Sigmoid colon (tissue), 6 donors: ENCODE measurements at regions not wholly inside any gene's neighbourhood (a gene's known extent, or its start where the extent isn't known, plus 50 kb on each side); places are given as distances from the start of the nearest gene placed in this dataset.

Experiments
- DNase-seq: peaks from one replicate; pipeline ENCODE4 v3.0.0-alpha.2; 2019
- H3K27ac ChIP-seq, 4 donors: fragments of 200-600 bp; sonication (generic); one replicate each; pipeline ENCODE4 v1.5.1; 2016 to 2019; ENCODE audit warnings: mild to moderate bottlenecking in 1 of 4
- H3K27me3 ChIP-seq, 3 donors: fragments of 200-600 bp; sonication (generic); one replicate each; pipeline ENCODE4 v1.5.1; 2019; ENCODE audit warnings: mild to moderate bottlenecking in 1 of 3
- H3K36me3 ChIP-seq, 4 donors: fragments of 200-600 bp; sonication (generic); one replicate each; pipeline ENCODE4 v1.5.1; 2016 to 2019
- H3K4me1 ChIP-seq, 4 donors: fragments of 200-600 bp; sonication (generic); one replicate each; pipeline ENCODE4 v1.5.1; 2017 to 2019
- H3K4me3 ChIP-seq, 4 donors: fragments of 200-600 bp; sonication (generic); one replicate each; pipeline ENCODE4 v1.5.1; 2017 to 2019; ENCODE audit warnings: mild to moderate bottlenecking in 2 of 4, moderate library complexity in 1 of 4
- H3K9me3 ChIP-seq, 4 donors: fragments of 200-600 bp in 3 of 4; sonication (generic) in 3 of 4; one replicate each; pipeline versions ENCODE4 v1.5.1 to v1.6.1; 2013 to 2019
- CTCF ChIP-seq, 4 experiments: fragments of 450-650 bp in 3 of 4; fragments of 200-600 bp in 1 of 4; IDR thresholded peaks; one replicate each; pipeline ENCODE4 v1.5.1; 2016 to 2019; ENCODE audit warnings: antibody characterized with exemption in 4 of 4, mild to moderate bottlenecking in 3 of 4, moderate library complexity in 2 of 4
- EP300 ChIP-seq, 4 donors: sonication (generic); formaldehyde crosslinking; IDR thresholded peaks; one replicate each; pipeline ENCODE4 v1.6.1; 2017; ENCODE audit warnings: antibody characterized with exemption in 4 of 4
- POLR2A ChIP-seq, 2 donors: fragments of 450-650 bp; IDR thresholded peaks; one replicate each; pipeline ENCODE4 v1.6.1; 2016; ENCODE audit warnings: antibody characterized with exemption in 2 of 2, mild to moderate bottlenecking in 2 of 2, moderate library complexity in 2 of 2
- POLR2AphosphoS5 ChIP-seq, 4 donors: sonication (generic); formaldehyde crosslinking; IDR thresholded peaks; one replicate each; pipeline ENCODE4 v1.6.1; 2017; ENCODE audit warnings: antibody characterized with exemption in 4 of 4
- WGBS, 2 donors: extraction: QIAGEN DNeasy Blood & Tissue Kit; methylation state at CpG; one replicate each; pipeline ENCODE4 v1.1.7; 2013; 5-methylcytosine and 5-hydroxymethylcytosine counted together
- intact Hi-C: fragments of 100-400 bp; cut with DNase I; formaldehyde crosslinking; loops from one replicate; pipeline ENCODE4 v1.15.1; 2023
- donor health status: healthy with polysubstance abuse.
- donor health status: healthy.

- TF ChIP-seq POLR2A (IDR thresholded peaks at IDR 0.05) (no peak), CTCF (IDR thresholded peaks at IDR 0.05) (no peak), EP300 (IDR thresholded peaks at IDR 0.05) (no peak), POLR2AphosphoS5 (IDR thresholded peaks at IDR 0.05) (no peak)
- 84 to 92% methylated on average over 8 of the region's 8 CpGs for WGBS, 2 donors
- no peak for DNase-seq
- no peaks in the 10 kb centered on the region for H3K36me3 ChIP-seq
- peak overlapping the region; percentile 95 to 99 (median 99) for H3K27ac ChIP-seq
- peaks cover 0 to 100% (median 100%) of the 10 kb centered on the region in 4 donors for H3K4me1 ChIP-seq
- H3K9me3 ChIP-seq: no peaks in the 10 kb centered on the region
- H3K4me3 ChIP-seq: no peak overlapping the region
- intact Hi-C loops: no loop called here
- H3K27me3 ChIP-seq: no peaks in the 10 kb centered on the region
Observed at GRCh38 chr17:77381731-77382130, 241.0 kb downstream of the SEC14L1 start.

GRCh38 chr17:77382356-77382911, 241.7 kb downstream of the SEC14L1 start:
- Histone ChIP-seq H3K4me3 (no peak overlapping the region), H3K36me3 (no peaks in the 10 kb centered on the region), H3K4me1 (peaks cover 0 to 100% (median 100%) of the 10 kb centered on the region in 4 donors), H3K27ac (peak overlapping the region; percentile 95 to 99 (median 99)), H3K9me3 (no peaks in the 10 kb centered on the region), H3K27me3 (no peaks in the 10 kb centered on the region)
- 45 to 69% methylated on average over 13 of the region's 13 CpGs for WGBS, 2 donors
- no peak for DNase-seq
- intact Hi-C loops: no loop called here
- TF ChIP-seq POLR2A (IDR thresholded peaks at IDR 0.05): no peak
- TF ChIP-seq EP300 (IDR thresholded peaks at IDR 0.05): no peak
- no peak for TF ChIP-seq CTCF (IDR thresholded peaks at IDR 0.05)
- no peak for TF ChIP-seq POLR2AphosphoS5 (IDR thresholded peaks at IDR 0.05)

GRCh38 chr17:77382966-77383612, 242.3 kb downstream of the SEC14L1 start:
- intact Hi-C loops: no loop called here
- H3K4me3 ChIP-seq: no peak overlapping the region
- TF ChIP-seq CTCF (IDR thresholded peaks at IDR 0.05) (no peak), EP300 (IDR thresholded peaks at IDR 0.05) (no peak), POLR2AphosphoS5 (IDR thresholded peaks at IDR 0.05) (peak in 3 of 4 donors; percentile 15 to 35 (median 16))
- no peaks in the 10 kb centered on the region for H3K27me3 ChIP-seq
- no peaks in the 10 kb centered on the region for H3K36me3 ChIP-seq
- H3K27ac ChIP-seq: peak overlapping the region; percentile 95 to 99 (median 99)
- peak; percentile 74 for DNase-seq
- WGBS, 2 donors: 78 to 87% methylated on average over 8 of the region's 8 CpGs
- no peaks in the 10 kb centered on the region for H3K9me3 ChIP-seq
- peaks cover 0 to 100% (median 100%) of the 10 kb centered on the region in 4 donors for H3K4me1 ChIP-seq

GRCh38 chr17:77383613-77384608, 243.1 kb downstream of the SEC14L1 start:
- intact Hi-C loops: no loop called here
- no peaks in the 10 kb centered on the region for H3K9me3 ChIP-seq
- TF ChIP-seq POLR2AphosphoS5 (IDR thresholded peaks at IDR 0.05): peak in 1 of 4 donors; percentile 18
- TF ChIP-seq EP300 (IDR thresholded peaks at IDR 0.05): no peak
- no peaks in the 10 kb centered on the region for H3K36me3 ChIP-seq
- H3K27me3 ChIP-seq: no peaks in the 10 kb centered on the region
- H3K27ac ChIP-seq: peak overlapping the region; percentile 95 to 99 (median 99)
- 83 to 84% methylated on average over 29 of the region's 29 CpGs for WGBS, 2 donors
- H3K4me1 ChIP-seq: peaks cover 0 to 100% (median 100%) of the 10 kb centered on the region in 4 donors
- no peak overlapping the region for H3K4me3 ChIP-seq
- peak; percentile 79 for DNase-seq
